OCI-LY7 (cell line): ENCODE measurements at regions not wholly inside any gene's neighbourhood (a gene's known extent, or its start where the extent isn't known, plus 50 kb on each side); places are given as distances from the start of the nearest gene placed in this dataset.

Experiments
- EZH2phosphoT487 ChIP-seq: fragments of 200-600 bp; sonication (generic); IDR thresholded peaks from 2 replicates; pipeline ENCODE4 v1.6.1; 2018; ENCODE audit warnings: low read depth, borderline replicate concordance, mild to moderate bottlenecking, mixed run types, antibody characterized with exemption, low read length, moderate library complexity, mixed read lengths
- TF ChIP-seq, protein P1 (sequence below): fragments of 200-600 bp; sonication (generic); conservative IDR thresholded peaks from 2 replicates; pipeline ENCODE4 v1.5.1; 2014; ENCODE audit warnings: mild to moderate bottlenecking, antibody characterized with exemption, low read length, moderate library complexity, mixed read lengths

DNA sequence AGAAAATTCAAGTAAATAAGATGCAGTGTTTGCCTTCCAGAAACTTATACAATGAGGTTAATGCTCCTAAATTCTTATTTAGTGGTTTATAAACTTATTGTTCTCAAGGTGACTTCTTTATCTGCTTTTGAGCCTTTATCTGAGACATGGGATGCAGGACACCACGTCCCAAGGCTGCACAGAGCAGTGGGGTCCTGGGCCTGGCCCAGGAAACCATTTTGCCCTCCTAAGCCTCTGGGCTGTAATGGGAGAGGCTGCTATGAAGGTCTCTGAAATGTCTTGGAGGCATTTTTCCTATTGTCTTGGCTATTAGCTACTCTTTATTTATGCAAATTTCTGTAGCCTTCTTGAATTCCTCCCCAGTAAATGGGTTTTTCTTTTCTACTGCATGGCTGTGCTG is 652.6 kb upstream of the SETBP1 start:
- TF ChIP-seq, protein P1, sequence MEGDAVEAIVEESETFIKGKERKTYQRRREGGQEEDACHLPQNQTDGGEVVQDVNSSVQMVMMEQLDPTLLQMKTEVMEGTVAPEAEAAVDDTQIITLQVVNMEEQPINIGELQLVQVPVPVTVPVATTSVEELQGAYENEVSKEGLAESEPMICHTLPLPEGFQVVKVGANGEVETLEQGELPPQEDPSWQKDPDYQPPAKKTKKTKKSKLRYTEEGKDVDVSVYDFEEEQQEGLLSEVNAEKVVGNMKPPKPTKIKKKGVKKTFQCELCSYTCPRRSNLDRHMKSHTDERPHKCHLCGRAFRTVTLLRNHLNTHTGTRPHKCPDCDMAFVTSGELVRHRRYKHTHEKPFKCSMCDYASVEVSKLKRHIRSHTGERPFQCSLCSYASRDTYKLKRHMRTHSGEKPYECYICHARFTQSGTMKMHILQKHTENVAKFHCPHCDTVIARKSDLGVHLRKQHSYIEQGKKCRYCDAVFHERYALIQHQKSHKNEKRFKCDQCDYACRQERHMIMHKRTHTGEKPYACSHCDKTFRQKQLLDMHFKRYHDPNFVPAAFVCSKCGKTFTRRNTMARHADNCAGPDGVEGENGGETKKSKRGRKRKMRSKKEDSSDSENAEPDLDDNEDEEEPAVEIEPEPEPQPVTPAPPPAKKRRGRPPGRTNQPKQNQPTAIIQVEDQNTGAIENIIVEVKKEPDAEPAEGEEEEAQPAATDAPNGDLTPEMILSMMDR, result no peak
- TF ChIP-seq EZH2phosphoT487, result no peak
